HG02759 (cell line): ENCODE measurements at regions not wholly inside any gene's neighbourhood (a gene's known extent, or its start where the extent isn't known, plus 50 kb on each side); places are given as distances from the start of the nearest gene placed in this dataset.
A peak's percentile ranks its signal among the peaks of the same experiment; 100 is the strongest.

Source experiments
- ATAC-seq: cut with Tn5 transposase; IDR thresholded peaks from one replicate; pipeline ENCODE4 v1.9.1; 2021; ENCODE audit warnings: mild to moderate bottlenecking, moderate library complexity; ENCODE audit not compliant: unreplicated experiment

DNA sequence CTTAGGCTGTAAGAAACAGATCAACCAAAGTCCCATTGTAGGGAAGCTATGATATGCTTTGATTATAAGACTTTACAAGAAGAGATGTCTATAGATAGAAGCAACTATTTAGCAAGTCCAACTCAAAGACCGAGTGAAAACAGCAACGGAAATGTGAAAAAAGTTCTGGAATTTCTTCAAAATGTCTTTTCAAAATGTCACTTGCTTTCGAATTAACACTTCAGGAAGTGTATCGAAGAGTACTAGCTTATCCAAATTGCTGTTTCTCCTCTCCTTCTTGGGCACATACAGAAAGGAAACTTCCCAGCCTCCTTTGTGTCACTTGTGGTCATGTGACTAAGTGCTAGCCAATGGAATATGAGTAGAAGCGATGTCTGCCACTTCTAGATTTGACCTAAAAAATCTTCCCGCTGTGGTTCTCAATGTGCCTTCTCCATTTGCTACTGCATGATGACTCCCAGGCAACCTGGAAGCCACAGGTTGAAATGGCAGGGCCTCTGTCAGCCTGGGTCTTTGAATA is 89.9 kb downstream of the TSEN15 start:
- ATAC-seq: no peak

GRCh38 chr1:184143449-184143848 is 91.9 kb downstream of the TSEN15 start:
- ATAC-seq: no peak

- ATAC-seq: no peak
Observed at GRCh38 chr1:184145083-184145482, 93.6 kb downstream of the TSEN15 start.

- no peak for ATAC-seq
Observed at GRCh38 chr1:184146202-184146601, 94.7 kb downstream of the TSEN15 start.

- ATAC-seq: no peak
Observed at GRCh38 chr1:184150776-184151531, 99.4 kb downstream of the TSEN15 start.

GRCh38 chr1:184152434-184152898 is 100.9 kb downstream of the TSEN15 start:
- ATAC-seq: no peak

GRCh38 chr1:184152974-184153373 is 101.4 kb downstream of the TSEN15 start:
- no peak for ATAC-seq

- ATAC-seq: no peak
Observed at GRCh38 chr1:184153731-184154130, 102.2 kb downstream of the TSEN15 start.

DNA sequence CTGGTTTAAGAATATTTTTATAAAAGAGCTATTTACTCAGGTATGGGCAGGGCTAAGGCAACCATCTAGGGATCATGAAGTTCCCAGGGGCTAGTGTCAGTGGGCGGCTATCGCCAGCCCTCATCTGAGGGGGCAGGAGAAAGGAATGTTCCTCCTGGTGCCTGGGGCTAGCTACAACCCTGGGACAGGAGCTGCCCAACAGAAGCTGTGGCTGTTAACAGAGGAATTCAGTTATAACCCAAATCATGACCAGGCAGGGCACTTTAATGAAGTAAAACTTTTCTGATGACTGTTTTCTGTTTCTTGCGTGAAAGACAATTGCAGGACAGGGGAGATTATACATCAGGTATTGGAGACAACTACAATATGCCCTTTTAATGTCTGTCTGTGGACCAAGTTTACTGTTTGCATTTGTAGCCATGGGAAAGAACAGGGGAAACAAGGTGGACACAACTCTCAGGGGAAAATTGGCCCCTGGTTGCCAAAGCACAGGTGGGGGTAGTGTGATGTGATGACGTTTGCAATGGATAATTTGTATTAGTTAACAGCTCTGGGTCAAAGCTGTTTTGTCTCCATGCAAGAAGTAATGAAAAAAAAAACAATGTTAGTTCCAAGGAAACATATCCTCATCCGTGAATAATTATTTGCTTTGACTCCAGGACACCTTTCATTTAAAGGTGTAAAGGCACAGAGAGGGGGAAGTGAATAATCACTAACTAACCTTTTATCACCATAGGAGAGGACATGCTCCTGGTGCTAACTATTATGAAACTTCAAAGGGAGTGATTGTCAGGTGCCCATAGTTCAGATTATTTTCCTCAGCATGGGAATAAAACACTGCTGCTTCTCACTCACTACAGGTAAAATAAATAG is 105.2 kb downstream of the TSEN15 start:
- no peak for ATAC-seq

GRCh38 chr1:184157394-184157742 is 105.8 kb downstream of the TSEN15 start:
- no peak for ATAC-seq

GRCh38 chr1:184158896-184159681 is 107.6 kb downstream of the TSEN15 start:
- ATAC-seq: no peak

- ATAC-seq: no peak
Observed at GRCh38 chr1:184160236-184160635, 108.7 kb downstream of the TSEN15 start.

GRCh38 chr1:184161071-184161698 is 109.7 kb downstream of the TSEN15 start:
- no peak for ATAC-seq

DNA sequence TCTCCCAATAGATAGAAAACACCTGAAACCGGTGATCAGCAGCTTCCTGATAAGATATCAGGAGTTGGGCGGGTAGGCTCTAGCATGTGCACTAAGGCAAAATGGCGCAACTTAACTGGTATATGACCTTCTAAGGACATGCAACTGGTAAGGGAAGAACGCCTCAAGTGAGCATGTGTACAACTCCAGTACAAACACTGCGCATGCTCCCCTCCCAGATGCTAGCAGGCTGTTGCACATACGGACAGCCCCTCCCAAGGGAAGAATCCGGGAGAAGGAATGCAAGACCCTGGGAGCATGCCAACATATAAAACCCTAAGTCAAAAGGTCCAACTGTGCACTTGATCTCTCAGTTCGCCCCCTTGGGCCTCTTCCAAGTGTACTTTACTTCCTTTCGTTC is 110.8 kb downstream of the TSEN15 start:
- ATAC-seq: no peak

DNA sequence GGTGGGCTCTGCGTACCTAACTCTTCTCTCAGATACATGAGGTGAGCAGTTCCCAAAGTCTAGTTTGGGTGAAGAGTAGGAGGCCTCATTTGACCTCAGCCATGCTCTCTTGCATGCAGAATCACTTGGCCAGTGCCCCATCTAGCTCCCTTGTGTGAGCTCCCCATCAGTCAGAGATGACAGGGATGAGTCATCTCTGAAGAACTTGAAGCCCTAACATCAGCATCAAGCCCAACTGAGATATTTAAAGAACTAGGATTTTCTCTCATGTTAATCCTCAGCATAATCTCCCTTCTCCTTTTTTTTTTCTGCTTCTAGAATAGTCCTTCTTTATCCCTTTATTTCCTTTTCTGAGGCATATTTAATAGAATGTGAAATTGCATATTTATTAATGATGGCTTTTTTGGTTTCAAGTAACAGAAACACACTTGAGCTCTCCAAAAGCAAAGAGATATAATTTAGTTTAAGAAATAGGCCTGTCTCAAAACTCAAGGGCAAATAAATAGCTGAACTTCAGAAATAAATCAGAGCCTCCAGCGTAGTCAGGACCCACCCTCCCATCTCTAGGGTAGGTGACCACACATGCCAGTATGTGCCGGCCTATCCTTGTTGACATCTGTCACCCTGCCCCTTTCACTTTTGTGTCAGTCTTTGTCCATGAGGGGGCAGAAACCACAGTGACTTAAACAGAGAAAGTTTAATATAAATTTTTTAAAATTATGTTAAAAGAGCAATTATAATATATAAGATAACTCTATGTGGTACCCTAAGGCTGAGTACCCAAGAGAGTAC is 112.3 kb downstream of the TSEN15 start:
- ATAC-seq: peak; percentile 86

- no peak for ATAC-seq
Observed at GRCh38 chr1:184164536-184164935, 113.0 kb downstream of the TSEN15 start.

DNA sequence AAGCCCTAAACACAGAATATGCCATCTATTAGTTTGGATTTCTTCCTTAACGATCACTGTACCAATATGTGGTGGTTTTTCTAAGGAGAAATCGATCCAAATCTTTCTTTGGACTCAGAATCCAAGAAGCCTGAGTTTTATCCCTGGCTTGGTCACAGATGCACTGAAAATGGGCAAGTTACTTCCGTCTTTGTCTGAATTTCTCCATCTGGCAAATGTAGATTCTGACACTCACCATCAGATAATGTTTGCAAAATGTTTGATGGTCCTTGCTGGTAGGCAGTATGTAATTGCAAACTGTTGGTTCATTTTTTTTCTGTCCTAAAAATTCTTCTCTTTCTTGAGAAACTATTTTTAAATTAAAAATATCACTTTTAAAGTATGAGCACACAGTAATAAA is 115.0 kb downstream of the TSEN15 start:
- no peak for ATAC-seq

DNA sequence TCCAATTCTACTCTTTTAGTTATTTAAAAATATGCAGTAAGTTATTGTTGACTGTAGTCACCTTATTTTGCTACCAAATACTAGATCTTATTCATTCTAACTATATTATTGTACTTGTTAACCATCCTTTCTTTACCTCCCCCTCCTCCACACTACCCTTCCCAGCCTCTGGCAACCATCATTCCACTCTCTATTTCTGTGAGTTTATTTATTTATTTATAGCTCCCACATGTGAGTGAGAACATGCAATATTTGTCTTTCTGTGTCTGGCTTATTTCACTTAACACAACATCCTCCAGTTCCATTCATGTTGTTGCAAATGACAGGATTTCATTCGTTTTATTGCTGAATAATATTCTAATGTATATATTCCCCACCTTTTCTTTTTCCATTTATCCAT is 115.8 kb downstream of the TSEN15 start:
- no peak for ATAC-seq

GRCh38 chr1:184170719-184171118 is 119.2 kb downstream of the TSEN15 start:
- no peak for ATAC-seq

DNA sequence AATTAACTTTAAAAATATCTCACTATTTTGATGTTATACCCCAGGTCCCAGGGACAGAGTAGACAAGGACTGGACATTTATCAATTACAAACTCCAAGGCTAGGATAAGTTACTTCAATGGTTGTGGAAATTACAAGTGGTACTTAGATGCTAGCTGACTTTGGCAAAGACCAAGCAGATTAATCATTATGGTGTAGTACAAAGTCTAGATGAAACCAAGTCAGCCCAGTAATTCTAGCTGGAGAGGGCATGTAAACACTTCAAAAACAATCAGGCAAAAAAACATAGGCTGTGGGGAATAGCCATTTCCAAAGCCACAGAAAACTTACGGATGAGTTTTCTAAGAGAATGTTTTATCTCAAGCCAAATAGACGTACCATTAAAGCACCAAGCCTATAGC is 124.5 kb downstream of the TSEN15 start:
- ATAC-seq: no peak
